ENCODE measurements at regions not wholly inside any gene's neighbourhood (a gene's known extent, or its start where the extent isn't known, plus 50 kb on each side); places are given as distances from the start of the nearest gene placed in this dataset.

DNA sequence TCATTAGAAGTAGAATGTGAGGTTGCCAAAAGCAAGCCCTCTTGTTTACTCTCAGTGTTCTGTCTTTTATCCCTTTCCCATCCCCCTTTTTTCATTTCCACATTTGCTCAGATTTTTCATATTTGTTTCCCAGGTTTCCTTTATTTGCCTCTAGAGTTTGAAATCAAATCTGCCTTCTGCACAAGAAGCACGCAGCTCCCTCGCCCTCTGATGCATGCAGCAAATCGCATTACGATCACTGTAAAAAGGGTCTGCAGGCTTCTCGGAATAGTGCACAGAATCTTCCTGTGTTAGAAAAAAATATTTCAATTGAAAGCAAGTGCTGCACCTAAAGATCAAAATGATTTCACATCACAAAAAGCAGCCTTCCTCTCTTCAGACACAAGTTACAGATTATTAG is 129.0 kb downstream of the GPAM start:
- WGBS (ENCODE audit: insufficient coverage): 95% methylated on average over 5 of the region's 5 CpGs
- no peaks in the 10 kb centered on the region for H3K27me3 ChIP-seq (ENCODE audit: control insufficient read depth, insufficient read depth, low read length)
- H3K27ac ChIP-seq (ENCODE audit: low read length): no peak overlapping the region
- DNase-seq (no peak), ATAC-seq (no peak)
- no peaks in the 10 kb centered on the region for H3K9me3 ChIP-seq (ENCODE audit: control insufficient read depth, insufficient read depth, low read length)
- no peaks in the 10 kb centered on the region for H3K4me1 ChIP-seq (ENCODE audit: control insufficient read depth, insufficient read depth, low read length)
- H3K4me1 Mint-ChIP-seq: no peaks in the 10 kb centered on the region
- no peak overlapping the region for H3K4me3 Mint-ChIP-seq
- H3K27ac Mint-ChIP-seq: no peak overlapping the region
- H3K27me3 Mint-ChIP-seq (ENCODE audit: low read depth in 2 of 2): no peaks in the 10 kb centered on the region
- TF ChIP-seq CTCF (IDR thresholded peaks at IDR 0.05): no peak
- H3K36me3 Mint-ChIP-seq: no peaks in the 10 kb centered on the region
- no peaks in the 10 kb centered on the region for H3K36me3 ChIP-seq (ENCODE audit: control insufficient read depth, insufficient read depth, low read length)
- H3K9me3 Mint-ChIP-seq: no peaks in the 10 kb centered on the region
- no peak overlapping the region for H3K4me3 ChIP-seq (ENCODE audit: low read length)
- intact Hi-C loops (cut with micrococcal nuclease): no loop called here

DNA sequence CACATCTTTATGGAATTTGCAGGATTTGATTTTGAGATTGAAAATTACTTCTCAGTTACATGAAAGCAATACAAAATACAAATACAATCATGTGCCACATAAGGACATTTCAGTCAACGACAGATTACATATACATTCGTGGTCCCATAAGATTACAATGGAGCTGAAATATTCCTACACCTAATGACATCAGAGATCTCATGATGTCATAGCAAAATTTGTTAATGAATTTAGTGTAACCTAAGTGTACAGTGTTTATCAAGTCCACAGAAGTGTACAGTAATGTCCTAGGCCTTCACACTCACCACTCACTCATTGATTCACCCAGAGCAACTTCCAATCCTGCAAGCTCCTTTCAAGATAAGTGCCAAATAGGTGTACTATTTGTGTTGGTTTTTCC is 126.5 kb downstream of the GPAM start:
- H3K4me1 Mint-ChIP-seq: no peaks in the 10 kb centered on the region
- no peaks in the 10 kb centered on the region for H3K9me3 Mint-ChIP-seq
- Histone ChIP-seq H3K9me3 (ENCODE audit: control insufficient read depth, insufficient read depth, low read length) (no peaks in the 10 kb centered on the region), H3K27me3 (ENCODE audit: control insufficient read depth, insufficient read depth, low read length) (no peaks in the 10 kb centered on the region), H3K4me1 (ENCODE audit: control insufficient read depth, insufficient read depth, low read length) (no peaks in the 10 kb centered on the region), H3K4me3 (ENCODE audit: low read length) (no peak overlapping the region), H3K36me3 (ENCODE audit: control insufficient read depth, insufficient read depth, low read length) (no peaks in the 10 kb centered on the region), H3K27ac (ENCODE audit: low read length) (no peak overlapping the region)
- DNase-seq (no peak), ATAC-seq (no peak)
- H3K36me3 Mint-ChIP-seq: no peaks in the 10 kb centered on the region
- intact Hi-C loops (cut with micrococcal nuclease): no loop called here
- TF ChIP-seq CTCF (IDR thresholded peaks at IDR 0.05): no peak
- 100% methylated on average over 1 of the region's 2 CpGs for WGBS (ENCODE audit: insufficient coverage)
- no peak overlapping the region for H3K27ac Mint-ChIP-seq
- H3K4me3 Mint-ChIP-seq: no peak overlapping the region
- no peaks in the 10 kb centered on the region for H3K27me3 Mint-ChIP-seq (ENCODE audit: low read depth in 2 of 2)

GRCh38 chr10:112059220-112059619 is 124.3 kb downstream of the GPAM start:
- ATAC-seq (no peak), DNase-seq (no peak)
- 78% methylated on average over 5 of the region's 6 CpGs for WGBS (ENCODE audit: insufficient coverage)
- Histone ChIP-seq H3K36me3 (ENCODE audit: control insufficient read depth, insufficient read depth, low read length) (no peaks in the 10 kb centered on the region), H3K4me1 (ENCODE audit: control insufficient read depth, insufficient read depth, low read length) (no peaks in the 10 kb centered on the region), H3K27ac (ENCODE audit: low read length) (no peak overlapping the region), H3K9me3 (ENCODE audit: control insufficient read depth, insufficient read depth, low read length) (no peaks in the 10 kb centered on the region), H3K4me3 (ENCODE audit: low read length) (no peak overlapping the region), H3K27me3 (ENCODE audit: control insufficient read depth, insufficient read depth, low read length) (no peaks in the 10 kb centered on the region)
- H3K4me1 Mint-ChIP-seq: no peaks in the 10 kb centered on the region
- H3K4me3 Mint-ChIP-seq: no peak overlapping the region
- intact Hi-C loops (cut with micrococcal nuclease): no loop called here
- no peaks in the 10 kb centered on the region for H3K27me3 Mint-ChIP-seq (ENCODE audit: low read depth in 2 of 2)
- no peaks in the 10 kb centered on the region for H3K9me3 Mint-ChIP-seq
- no peaks in the 10 kb centered on the region for H3K36me3 Mint-ChIP-seq
- H3K27ac Mint-ChIP-seq: no peak overlapping the region
- TF ChIP-seq CTCF (IDR thresholded peaks at IDR 0.05): no peak

DNA sequence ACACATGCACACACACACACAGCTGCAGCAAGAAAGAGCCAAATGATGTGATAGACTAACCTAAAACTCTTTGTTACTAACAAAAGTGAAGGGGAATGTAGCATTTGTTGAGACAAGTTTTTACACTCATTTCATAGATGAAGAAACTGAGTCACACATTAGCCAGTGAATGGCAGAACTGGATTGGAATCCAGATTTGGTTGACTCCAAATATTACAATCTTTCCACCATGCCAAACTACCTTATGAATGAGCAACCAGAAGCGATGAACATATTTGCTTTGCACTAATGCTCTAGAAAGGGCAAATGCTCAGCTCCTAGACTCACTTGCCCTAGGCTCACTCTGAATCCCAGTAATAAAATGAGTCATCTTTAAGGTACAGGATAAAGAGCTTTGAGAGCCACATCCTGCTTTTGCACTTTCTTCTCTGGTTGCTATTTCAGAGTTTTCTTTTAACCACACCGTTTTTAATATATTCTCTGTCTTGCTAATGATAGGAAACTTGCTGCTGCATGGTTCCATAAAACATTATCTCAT is 111.9 kb downstream of the GPAM start:
- Histone ChIP-seq H3K9me3 (ENCODE audit: control insufficient read depth, insufficient read depth, low read length) (no peaks in the 10 kb centered on the region), H3K27ac (ENCODE audit: low read length) (no peak overlapping the region), H3K4me1 (ENCODE audit: control insufficient read depth, insufficient read depth, low read length) (no peaks in the 10 kb centered on the region), H3K4me3 (ENCODE audit: low read length) (no peak overlapping the region), H3K27me3 (ENCODE audit: control insufficient read depth, insufficient read depth, low read length) (no peaks in the 10 kb centered on the region), H3K36me3 (ENCODE audit: control insufficient read depth, insufficient read depth, low read length) (no peaks in the 10 kb centered on the region)
- no peak for DNase-seq
- no peaks in the 10 kb centered on the region for H3K27me3 Mint-ChIP-seq (ENCODE audit: low read depth in 2 of 2)
- ATAC-seq: no peak
- TF ChIP-seq CTCF (IDR thresholded peaks at IDR 0.05): no peak
- H3K9me3 Mint-ChIP-seq: no peaks in the 10 kb centered on the region
- H3K4me3 Mint-ChIP-seq: no peak overlapping the region
- no peaks in the 10 kb centered on the region for H3K36me3 Mint-ChIP-seq
- intact Hi-C loops (cut with micrococcal nuclease): no loop called here
- no peak overlapping the region for H3K27ac Mint-ChIP-seq
- H3K4me1 Mint-ChIP-seq: no peaks in the 10 kb centered on the region
- WGBS (ENCODE audit: insufficient coverage): 95% methylated on average over 2 of the region's 2 CpGs
